GM18909 (cell line): ENCODE measurements at regions not wholly inside any gene's neighbourhood (a gene's known extent, or its start where the extent isn't known, plus 50 kb on each side); places are given as distances from the start of the nearest gene placed in this dataset.
"Not testable (repeated sequence)": the region's sequence is repeated elsewhere in the genome, so short reads cannot be mapped to it uniquely, and the experiment has no call there.

Experiments used
- ATAC-seq: cut with Tn5 transposase; IDR thresholded peaks from one replicate; pipeline ENCODE4 v1.9.1; 2021; ENCODE audit warnings: mild to moderate bottlenecking; ENCODE audit not compliant: unreplicated experiment, poor library complexity

DNA sequence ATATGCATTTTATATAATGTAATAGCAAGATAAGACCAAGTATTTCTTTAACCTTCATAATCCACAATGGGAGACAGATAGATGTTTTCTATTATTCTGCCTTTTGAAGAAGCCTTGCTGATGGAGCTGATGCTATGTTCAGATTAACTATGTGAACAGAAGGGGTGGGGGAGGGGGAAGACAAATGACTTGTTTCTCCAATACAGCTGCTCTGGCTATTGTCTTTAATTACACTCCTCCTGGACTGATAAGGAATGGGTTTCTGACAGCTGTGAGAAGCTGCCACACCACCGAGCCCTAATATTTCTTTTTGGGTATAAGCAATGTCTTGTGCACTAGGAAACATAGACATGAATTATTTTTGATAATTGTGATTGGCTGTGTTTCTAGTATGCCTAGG lies 62.0 kb downstream of the CAVIN4 start:
- ATAC-seq: no peak

DNA sequence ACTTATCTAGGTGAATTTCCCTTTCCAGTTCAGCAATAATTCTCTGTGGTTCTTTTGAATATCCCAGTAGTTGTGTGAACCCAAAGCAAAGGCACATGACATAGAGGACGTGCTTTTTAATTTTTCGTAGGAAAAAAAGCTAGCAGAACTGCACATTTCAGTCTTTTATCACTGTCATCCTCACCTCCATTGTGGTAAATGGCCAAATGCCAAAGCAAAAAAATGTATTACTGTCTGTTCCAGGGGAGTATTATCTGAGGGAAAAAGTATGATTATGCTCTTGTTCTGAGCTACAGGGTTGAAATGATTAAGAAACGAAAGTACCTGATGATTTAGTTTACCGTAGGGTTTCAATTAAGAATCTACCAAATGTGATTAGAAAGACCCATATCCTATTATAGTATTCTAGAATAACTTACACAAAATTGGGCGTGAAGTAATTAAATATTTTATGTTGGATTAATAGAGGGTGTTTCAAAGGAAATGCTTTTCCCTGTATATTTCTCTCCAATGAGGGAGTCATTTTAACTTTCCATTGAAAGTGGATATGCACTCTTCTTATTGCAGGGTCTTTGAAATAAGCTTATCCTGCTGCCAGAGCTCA lies 62.7 kb downstream of the CAVIN4 start:
- ATAC-seq: no peak

DNA sequence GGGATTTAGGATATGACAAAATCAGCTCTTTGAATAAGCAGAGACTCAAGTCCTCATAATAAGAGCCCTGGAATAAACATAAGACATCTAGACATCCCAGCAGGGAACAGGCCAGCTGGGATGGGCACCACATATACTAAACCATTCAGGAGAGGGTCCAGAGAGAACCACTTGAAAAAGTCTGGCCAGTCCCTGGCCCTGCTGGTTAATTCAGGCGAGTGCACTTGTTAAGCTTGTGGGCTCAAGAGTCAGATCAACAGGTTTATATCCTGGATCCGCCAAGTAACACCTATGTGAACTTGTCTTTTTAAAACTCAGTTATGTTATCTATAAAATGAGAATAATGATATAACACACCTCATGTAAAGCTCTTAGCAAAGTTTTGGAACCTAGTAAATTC lies 63.3 kb downstream of the CAVIN4 start:
- no peak for ATAC-seq

DNA sequence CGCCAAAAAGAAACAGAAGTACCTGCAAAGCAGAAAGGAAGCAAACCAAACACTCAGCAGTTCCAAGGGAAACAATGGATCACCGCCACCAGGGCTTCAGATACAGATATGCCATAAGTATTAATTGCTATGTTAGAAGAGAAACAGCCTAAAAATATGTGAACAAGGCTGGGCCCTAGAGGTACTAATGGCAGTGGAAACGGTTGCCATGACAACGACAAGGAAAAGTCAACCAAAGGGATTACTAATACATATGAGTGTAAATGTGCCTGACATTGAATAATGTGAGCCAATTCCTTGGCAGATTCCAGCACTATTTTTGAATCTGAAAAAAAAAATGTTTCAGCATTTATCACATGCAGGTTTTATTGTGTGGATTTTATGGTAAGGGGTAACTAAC lies 75.0 kb downstream of the CAVIN4 start:
- no peak for ATAC-seq

DNA sequence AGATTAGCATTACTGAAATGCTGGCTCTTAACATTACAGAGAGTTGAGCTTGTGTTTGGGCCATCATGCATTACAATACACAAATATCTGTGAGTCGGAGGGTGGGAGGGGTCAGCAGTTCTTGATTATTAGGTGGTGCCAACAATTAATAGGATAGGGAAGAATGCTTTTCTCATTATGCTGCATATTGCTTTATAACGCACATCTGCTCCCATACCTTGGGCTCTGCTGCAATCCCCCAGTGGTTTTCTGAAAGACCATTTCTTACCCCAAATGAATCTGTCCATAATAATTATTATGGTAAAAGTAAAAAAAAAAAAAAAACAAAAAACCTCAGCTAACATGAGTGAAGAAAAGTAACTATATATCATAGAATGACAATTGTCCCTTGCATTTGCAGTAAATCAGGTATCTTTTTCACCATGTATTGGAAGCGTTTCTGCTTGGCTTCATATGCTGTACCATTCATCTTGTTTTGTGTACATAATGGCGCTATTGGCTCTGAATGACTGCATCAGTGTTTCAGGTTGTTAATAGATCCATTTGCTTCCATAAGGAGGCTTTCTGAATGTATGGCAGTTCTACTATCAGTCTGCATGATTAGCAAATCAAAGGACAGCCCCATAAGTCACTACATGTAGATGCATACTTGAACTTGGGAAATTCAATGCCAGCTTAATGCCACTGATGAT lies 75.9 kb downstream of the CAVIN4 start:
- no peak for ATAC-seq

GRCh38 chr9:100656851-100657250 lies 79.0 kb downstream of the CAVIN4 start:
- not testable (repeated sequence) for ATAC-seq

DNA sequence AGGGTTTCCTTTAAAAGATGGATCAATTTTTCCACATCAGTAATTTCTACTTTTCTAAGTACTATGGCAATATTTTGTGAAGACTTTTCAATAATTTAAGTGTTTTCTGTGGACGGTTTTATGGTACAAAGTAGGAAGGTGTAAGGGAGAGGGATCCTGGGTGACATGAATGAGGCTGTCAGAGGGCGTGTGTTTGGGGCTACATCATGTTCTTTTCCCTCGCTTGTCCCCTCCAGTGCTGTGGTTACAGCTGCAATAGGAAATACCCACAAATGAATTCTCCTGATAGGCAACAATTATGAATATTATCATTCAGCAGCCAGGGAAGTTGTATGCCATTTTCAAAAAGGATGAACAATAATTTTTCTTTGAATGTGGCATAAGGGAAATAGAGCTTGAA lies 83.8 kb downstream of the CAVIN4 start:
- ATAC-seq: no peak

GRCh38 chr9:100662122-100662521 lies 84.2 kb downstream of the CAVIN4 start:
- ATAC-seq: no peak

DNA sequence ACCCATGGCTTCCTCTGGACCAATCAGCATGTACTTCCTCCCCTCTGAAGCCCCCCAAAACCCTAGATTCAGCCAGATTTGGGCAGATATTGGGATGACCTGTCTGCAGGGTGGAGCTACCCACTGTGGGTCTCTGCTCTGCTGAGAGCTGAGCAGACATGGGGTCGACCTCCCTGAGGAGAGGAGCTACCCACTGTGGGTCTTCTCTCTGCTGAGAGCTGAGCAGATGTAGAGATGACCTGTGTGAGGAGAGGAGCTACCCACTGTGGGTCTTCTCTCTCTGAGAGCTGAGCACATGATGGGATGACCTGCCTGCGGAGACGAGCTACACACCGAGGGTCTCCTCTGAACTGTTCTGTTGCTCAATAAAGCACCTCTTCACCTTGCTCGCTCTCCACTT lies 89.6 kb downstream of the CAVIN4 start:
- no peak for ATAC-seq

DNA sequence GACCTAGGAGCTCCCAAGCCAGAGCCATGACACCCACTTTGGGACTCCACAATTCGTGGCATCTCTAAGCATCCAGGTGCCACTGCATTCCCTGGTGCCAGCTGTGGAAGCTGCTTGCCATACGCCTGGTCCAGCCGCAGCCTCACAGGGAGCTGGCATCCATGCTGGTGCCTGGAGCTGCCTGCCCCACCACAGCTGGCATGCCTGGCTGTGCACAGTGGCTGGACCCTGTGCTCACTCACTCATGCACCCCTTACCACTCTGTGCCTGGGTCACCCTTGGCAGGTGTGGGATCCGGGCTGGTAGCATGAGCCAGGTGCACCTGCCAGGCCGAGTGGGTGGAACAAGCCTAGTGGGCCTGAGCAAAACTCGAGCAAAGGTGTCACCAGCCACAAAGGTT lies 90.1 kb downstream of the CAVIN4 start:
- ATAC-seq: no peak

GRCh38 chr9:100669968-100670367 lies 92.1 kb downstream of the CAVIN4 start:
- no peak for ATAC-seq

- peak; percentile 88 for ATAC-seq
Observed at GRCh38 chr9:100670719-100671118, 92.8 kb downstream of the CAVIN4 start.

DNA sequence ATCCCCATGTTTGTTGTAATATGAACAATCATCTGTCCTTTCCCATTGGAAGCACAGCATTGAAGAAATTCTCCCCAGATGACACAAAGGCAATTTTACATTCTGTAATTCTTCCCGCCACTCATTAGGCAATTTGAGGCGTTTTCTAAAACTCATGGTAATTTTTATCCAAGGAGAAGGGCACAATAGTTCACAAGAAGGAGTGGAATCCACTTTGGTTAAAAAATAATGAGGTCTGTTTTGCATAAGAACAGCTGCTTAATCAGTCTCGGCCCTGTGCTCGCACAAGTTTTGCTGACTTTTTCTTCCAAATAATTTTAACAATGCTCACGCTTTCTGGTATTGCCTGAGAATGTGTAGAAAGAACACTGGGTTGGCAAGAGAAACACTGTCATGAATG lies 94.0 kb downstream of the CAVIN4 start:
- no peak for ATAC-seq

DNA sequence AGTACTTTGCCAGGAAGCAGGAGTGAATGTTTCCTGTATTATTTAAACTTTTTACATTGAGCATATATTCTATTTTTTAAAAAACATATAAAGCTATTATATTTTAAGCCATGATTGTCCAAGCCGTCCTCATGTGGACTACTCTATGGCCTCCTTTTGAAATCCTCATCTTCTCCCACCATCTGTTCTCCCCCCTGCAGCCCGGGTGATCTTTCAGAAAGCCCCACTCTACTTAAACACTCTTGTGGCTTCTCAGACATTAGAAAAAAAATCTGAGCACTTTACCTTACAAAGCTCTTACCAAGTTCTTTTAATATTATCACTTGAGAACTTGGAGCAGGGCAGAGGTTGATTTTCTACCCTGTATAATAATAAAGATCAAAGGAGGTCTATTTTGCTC lies 95.4 kb downstream of the CAVIN4 start:
- ATAC-seq: no peak

DNA sequence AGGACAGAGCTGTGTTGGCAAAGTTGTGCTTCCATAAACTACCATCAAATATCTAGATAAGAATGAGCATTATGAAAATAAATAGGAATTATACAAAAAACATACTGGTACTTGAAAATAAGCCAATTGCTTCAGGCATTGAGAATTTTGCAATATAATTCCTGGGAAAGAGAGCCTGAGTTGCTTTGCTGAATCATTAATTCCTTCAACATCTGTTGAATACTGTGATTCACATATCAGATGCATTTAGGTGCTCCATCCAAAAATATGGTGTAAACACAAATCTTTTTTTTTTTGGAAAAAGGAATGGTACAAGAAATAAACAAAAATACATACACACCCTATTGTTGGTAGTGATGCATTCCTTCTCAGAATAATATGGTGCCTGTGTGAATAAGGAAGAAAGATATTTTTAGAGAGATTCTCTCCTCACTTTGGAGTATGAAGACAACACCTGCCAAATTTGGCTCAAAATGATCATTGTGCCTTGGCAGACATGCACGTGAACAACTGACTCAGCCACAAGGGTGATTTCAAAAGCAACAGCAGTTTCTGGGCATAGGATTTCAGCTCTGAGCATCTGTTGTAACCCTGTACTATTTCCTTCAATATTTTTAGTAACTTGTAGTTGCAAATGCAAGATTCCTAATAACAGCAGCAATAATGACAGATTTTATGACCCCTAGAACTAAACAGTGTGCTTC lies 96.7 kb downstream of the CAVIN4 start:
- no peak for ATAC-seq

GRCh38 chr9:100679834-100680233 lies 102.0 kb downstream of the CAVIN4 start:
- ATAC-seq: no peak

DNA sequence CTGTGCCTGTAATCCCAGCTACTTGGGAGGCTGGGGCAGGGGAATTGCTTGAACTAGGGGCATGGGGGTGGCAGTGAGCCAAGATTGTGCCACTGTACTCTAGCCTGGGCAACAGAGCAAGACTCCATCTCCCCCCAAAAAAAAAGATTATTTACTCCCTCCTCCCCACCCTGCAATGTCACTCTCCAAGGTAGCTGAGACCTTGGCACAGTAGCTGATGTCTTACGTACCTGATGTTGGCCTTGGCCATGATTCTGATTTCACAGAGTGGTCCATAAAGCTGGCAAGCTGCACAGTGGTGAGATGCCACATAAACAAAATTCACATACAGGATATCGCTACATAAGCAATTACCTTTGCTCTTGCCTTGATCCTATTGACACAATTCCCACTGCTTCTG lies 108.5 kb downstream of the CAVIN4 start:
- no peak for ATAC-seq

GRCh38 chr9:100689635-100690034 lies 111.8 kb downstream of the CAVIN4 start:
- ATAC-seq: peak; percentile 81

DNA sequence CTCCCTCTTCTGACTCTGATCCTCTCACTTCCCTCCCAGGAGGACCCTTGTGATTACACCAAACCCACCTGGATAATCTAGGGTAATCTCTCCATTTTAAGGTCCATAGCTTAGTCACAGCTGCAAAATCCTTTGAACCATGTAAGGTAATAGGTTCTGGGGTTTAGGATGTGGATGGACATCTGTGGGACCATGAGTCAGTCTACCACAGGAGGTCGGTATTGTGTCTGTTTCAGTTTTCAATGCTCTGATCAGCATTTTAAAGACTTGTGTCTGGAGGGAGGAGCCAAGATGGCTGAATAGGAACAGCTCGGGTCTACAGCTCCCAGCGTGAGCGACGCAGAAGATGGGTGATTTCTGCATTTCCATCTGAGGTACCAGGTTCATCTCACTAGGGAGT lies 112.6 kb downstream of the CAVIN4 start:
- no peak for ATAC-seq

GRCh38 chr9:100697339-100697738 lies 119.5 kb downstream of the CAVIN4 start:
- no peak for ATAC-seq

DNA sequence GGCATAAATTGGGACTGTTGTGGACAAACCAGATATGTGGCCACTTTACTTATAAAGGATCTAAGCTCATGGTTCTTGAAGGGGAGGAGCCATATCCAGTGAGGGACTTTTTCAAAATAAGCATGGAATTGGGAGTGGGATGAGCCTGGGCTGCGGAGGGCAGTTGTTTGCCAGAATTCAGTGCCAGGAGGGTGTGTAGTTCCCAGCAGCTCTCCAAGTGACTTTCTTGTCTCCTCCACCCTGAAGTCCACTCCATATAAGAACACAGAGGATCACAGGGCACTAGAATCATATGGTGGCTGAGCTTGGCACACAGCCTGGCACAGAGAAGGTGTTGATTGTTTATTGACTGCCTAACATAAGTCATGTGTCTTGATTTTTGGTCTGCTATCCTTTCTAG lies 121.1 kb downstream of the CAVIN4 start:
- ATAC-seq: no peak

DNA sequence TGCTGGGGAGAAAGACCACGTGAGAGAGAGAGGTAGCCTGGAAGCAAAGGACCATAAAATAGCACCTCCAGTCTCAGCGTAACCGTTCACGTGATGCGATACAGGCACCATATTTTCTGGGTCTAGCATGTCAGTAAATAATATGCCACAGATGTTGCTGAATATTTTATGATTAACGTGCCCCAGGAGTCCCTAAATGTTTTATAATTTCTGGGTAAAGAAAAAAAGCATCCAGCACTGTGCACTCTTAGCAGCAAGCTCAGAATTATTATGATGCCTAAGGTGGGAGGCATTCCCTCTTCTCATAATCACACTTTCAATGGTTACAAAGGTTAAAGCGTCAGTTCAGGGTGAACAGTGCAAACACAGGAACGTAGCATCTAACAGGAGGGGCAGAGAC lies 121.8 kb downstream of the CAVIN4 start:
- no peak for ATAC-seq
